CD4-positive, alpha-beta T cell (primary cell): ENCODE measurements at regions not wholly inside any gene's neighbourhood (a gene's known extent, or its start where the extent isn't known, plus 50 kb on each side); places are given as distances from the start of the nearest gene placed in this dataset.

Experiments used
- ATAC-seq: fragments of 200-7000 bp; cut with Tn5 transposase; one replicate; pipeline ENCODE4 v1.10.0; 2022; ENCODE audit warnings: mild to moderate bottlenecking; ENCODE audit not compliant: poor library complexity
- CTCF ChIA-PET: fragments of 350-600 bp; sonication (Branson Sonifier 250); formaldehyde crosslinking; loops from one replicate; lab custom pipeline; 2021; ENCODE audit warnings: antibody characterized with exemption, inconsistent platforms; lab: Charles Lee
- POLR2A ChIA-PET: fragments of 350-600 bp; sonication (Branson Sonifier 250); formaldehyde crosslinking; loops from one replicate; lab custom pipeline; 2021; ENCODE audit warnings: antibody characterized with exemption, inconsistent platforms; lab: Charles Lee
- DNase-seq, 14 experiments: peaks; one replicate each; pipeline ENCODE4 v3.0.0-alpha.2; 2013 to 2020; ENCODE audit warnings: mixed read lengths in 2 of 14
- H3K27ac ChIP-seq, 2 donors: one replicate each; pipeline versions ENCODE4 v1.5.1 to v1.7.0; 2013; ENCODE audit warnings: low read length in 2 of 2, low read depth in 1 of 2, mild to moderate bottlenecking in 1 of 2
- H3K27me3 ChIP-seq, 2 experiments: 1 replicate in 1 of 2; 2 replicates in 1 of 2; pipeline versions ENCODE4 v1.6.1 to v1.7.0; 2013; ENCODE audit warnings: low read length in 2 of 2, control low read depth in 1 of 2, mild to moderate bottlenecking in 1 of 2, moderate library complexity in 1 of 2; ENCODE audit not compliant: insufficient read depth in 2 of 2, control insufficient read depth in 1 of 2
- H3K36me3 ChIP-seq: one replicate; pipeline ENCODE4 v1.6.1; 2013; ENCODE audit warnings: low read length, control low read depth; ENCODE audit not compliant: insufficient read depth
- H3K4me1 ChIP-seq: one replicate; pipeline ENCODE4 v1.6.1; 2013; ENCODE audit warnings: low read length, control low read depth; ENCODE audit not compliant: insufficient read depth
- H3K4me3 ChIP-seq: one replicate; pipeline ENCODE4 v1.5.1; 2013; ENCODE audit warnings: mild to moderate bottlenecking, low read length, moderate library complexity
- H3K9me3 ChIP-seq, 2 experiments: 1 replicate in 1 of 2; 2 replicates in 1 of 2; pipeline versions ENCODE4 v1.6.1 to v1.7.0; 2013; ENCODE audit warnings: low read length in 2 of 2, mild to moderate bottlenecking in 2 of 2, control low read depth in 1 of 2, moderate library complexity in 1 of 2; ENCODE audit not compliant: control insufficient read depth in 1 of 2, insufficient read depth in 1 of 2
- H3K27ac Mint-ChIP-seq: one replicate; pipeline ENCODE4 v1.8.0; 2020; ENCODE audit warnings: mixed read lengths
- H3K27me3 Mint-ChIP-seq: one replicate; pipeline ENCODE4 v1.8.0; 2021; ENCODE audit warnings: mixed read lengths
- H3K36me3 Mint-ChIP-seq: one replicate; pipeline ENCODE4 v1.8.0; 2021; ENCODE audit warnings: low read depth, mixed read lengths
- H3K4me1 Mint-ChIP-seq: one replicate; pipeline ENCODE4 v1.8.0; 2021; ENCODE audit warnings: low read depth, mixed read lengths
- H3K4me3 Mint-ChIP-seq: one replicate; pipeline ENCODE4 v1.8.0; 2020; ENCODE audit warnings: mild to moderate bottlenecking, mixed read lengths
- H3K9me3 Mint-ChIP-seq: one replicate; pipeline ENCODE4 v1.8.0; 2020; ENCODE audit warnings: mixed read lengths
- CTCF ChIP-seq: fragments of 200-600 bp; IDR thresholded peaks from one replicate; pipeline ENCODE4 v1.8.0; 2022; ENCODE audit warnings: antibody characterized with exemption, mild to moderate bottlenecking
- intact Hi-C, 2 experiments: fragments of 100-400 bp; cut with DNase I in 1 of 2; cut with micrococcal nuclease in 1 of 2; formaldehyde crosslinking; loops; one replicate each; pipeline versions ENCODE4 v1.15.1 to v1.9.0; 2023 to 2025; cut with DNase I, micrococcal nuclease

- no peaks in the 10 kb centered on the region for H3K4me1 ChIP-seq
- CTCF ChIA-PET, result no interaction called here
- no peaks in the 10 kb centered on the region for H3K4me1 Mint-ChIP-seq
- peaks cover 0 to 14% of the 10 kb centered on the region in 2 experiments for H3K9me3 ChIP-seq
- peaks cover 0 to under 1% of the 10 kb centered on the region in 2 experiments for H3K27me3 ChIP-seq
- TF ChIP-seq CTCF, result no peak
- H3K27ac Mint-ChIP-seq, result no peak overlapping the region
- H3K27me3 Mint-ChIP-seq, result peaks cover 5% of the 10 kb centered on the region
- H3K4me3 Mint-ChIP-seq, result no peak overlapping the region
- POLR2A ChIA-PET, result no interaction called here
- ATAC-seq, result no peak
- no peak overlapping the region for H3K27ac ChIP-seq
- H3K9me3 Mint-ChIP-seq, result no peaks in the 10 kb centered on the region
- no peak overlapping the region for H3K4me3 ChIP-seq
- no peaks in the 10 kb centered on the region for H3K36me3 Mint-ChIP-seq
- intact Hi-C loops, result no loop called here
- no peaks in the 10 kb centered on the region for H3K36me3 ChIP-seq
- peak in 1 of 14 experiments; percentile 2 for DNase-seq
Observed at GRCh38 chr22:48753381-48753730, 1074.3 kb downstream of the BRD1 start.

- H3K9me3 Mint-ChIP-seq, result no peaks in the 10 kb centered on the region
- Histone ChIP-seq H3K27ac (no peak overlapping the region), H3K4me1 (no peaks in the 10 kb centered on the region), H3K4me3 (no peak overlapping the region), H3K9me3 (peaks cover 0 to 14% of the 10 kb centered on the region in 2 experiments), H3K36me3 (no peaks in the 10 kb centered on the region), H3K27me3 (no peaks in the 10 kb centered on the region)
- H3K36me3 Mint-ChIP-seq, result no peaks in the 10 kb centered on the region
- ChIA-PET POLR2A (no interaction called here), CTCF (no interaction called here)
- DNase-seq, result peak in 2 of 14 experiments; percentile 11 to 19
- ATAC-seq, result no peak
- no peak for TF ChIP-seq CTCF
- no peak overlapping the region for H3K4me3 Mint-ChIP-seq
- intact Hi-C loops, result no loop called here
- H3K27me3 Mint-ChIP-seq, result no peaks in the 10 kb centered on the region
- H3K27ac Mint-ChIP-seq, result no peak overlapping the region
- H3K4me1 Mint-ChIP-seq, result no peaks in the 10 kb centered on the region
Observed at GRCh38 chr22:48752451-48753380, 1075.0 kb downstream of the BRD1 start.

GRCh38 chr22:48751539-48752437 is 1075.9 kb downstream of the BRD1 start:
- no peak overlapping the region for H3K4me3 ChIP-seq
- Mint-ChIP-seq H3K27ac (no peak overlapping the region), H3K36me3 (no peaks in the 10 kb centered on the region), H3K27me3 (no peaks in the 10 kb centered on the region), H3K4me3 (no peak overlapping the region), H3K9me3 (no peaks in the 10 kb centered on the region), H3K4me1 (no peaks in the 10 kb centered on the region)
- H3K4me1 ChIP-seq, result no peaks in the 10 kb centered on the region
- H3K36me3 ChIP-seq, result no peaks in the 10 kb centered on the region
- CTCF ChIA-PET, result no interaction called here
- ATAC-seq, result no peak
- POLR2A ChIA-PET, result no interaction called here
- intact Hi-C loops, result no loop called here
- peak in 2 of 14 experiments; percentile 6 to 24 for DNase-seq
- H3K9me3 ChIP-seq, result peaks cover 0 to 14% of the 10 kb centered on the region in 2 experiments
- TF ChIP-seq CTCF, result no peak
- H3K27me3 ChIP-seq, result no peaks in the 10 kb centered on the region
- H3K27ac ChIP-seq, result no peak overlapping the region
